GM12865 (cell line): ENCODE measurements at regions not wholly inside any gene's neighbourhood (a gene's known extent, or its start where the extent isn't known, plus 50 kb on each side); places are given as distances from the start of the nearest gene placed in this dataset.
"Not testable (repeated sequence)": the region's sequence is repeated elsewhere in the genome, so short reads cannot be mapped to it uniquely, and the experiment has no call there.

Experiments
- DNase-seq: peaks from one replicate; pipeline ENCODE4 v3.0.0; 2010; ENCODE audit warnings: low read depth
- H3K4me3 ChIP-seq: 2 replicates; pipeline ENCODE4 v1.5.1; 2011; ENCODE audit warnings: mild to moderate bottlenecking, low read depth, low read length, control low read depth
- CTCF ChIP-seq: IDR thresholded peaks from 2 replicates; pipeline ENCODE4 v1.5.1; 2011; ENCODE audit warnings: low read length, control low read depth, low read depth, inconsistent platforms; ENCODE audit not compliant: insufficient read depth; ENCODE audit errors: missing control alignments

GRCh38 chrX:25726539-25726938 is 411.6 kb upstream of the MAGEB18 start:
- no peak for DNase-seq
- no peak overlapping the region for H3K4me3 ChIP-seq
- TF ChIP-seq CTCF: no peak

- DNase-seq: no peak
- no peak for TF ChIP-seq CTCF
- H3K4me3 ChIP-seq: no peak overlapping the region
Observed at GRCh38 chrX:25733148-25733547, 405.0 kb upstream of the MAGEB18 start.

DNA sequence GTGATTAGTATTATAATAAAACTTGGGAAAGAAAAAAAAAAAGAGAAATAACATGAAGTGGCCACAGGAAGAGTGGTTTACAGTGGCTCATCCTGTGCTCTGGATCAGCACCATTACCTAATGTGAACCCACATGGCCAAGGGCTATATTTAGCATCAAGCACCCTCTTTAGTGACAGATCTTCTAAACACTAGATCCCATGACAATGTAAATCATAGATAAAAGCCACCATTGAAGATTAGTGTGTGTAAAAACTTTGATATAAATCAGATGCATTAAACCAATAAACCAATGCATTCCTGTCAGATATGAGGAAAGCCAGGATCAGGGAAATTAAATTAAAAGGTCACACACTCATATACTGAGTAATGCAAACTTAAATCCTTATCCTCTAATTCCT is 400.6 kb upstream of the MAGEB18 start:
- DNase-seq: no peak
- TF ChIP-seq CTCF: no peak
- H3K4me3 ChIP-seq: no peak overlapping the region

DNA sequence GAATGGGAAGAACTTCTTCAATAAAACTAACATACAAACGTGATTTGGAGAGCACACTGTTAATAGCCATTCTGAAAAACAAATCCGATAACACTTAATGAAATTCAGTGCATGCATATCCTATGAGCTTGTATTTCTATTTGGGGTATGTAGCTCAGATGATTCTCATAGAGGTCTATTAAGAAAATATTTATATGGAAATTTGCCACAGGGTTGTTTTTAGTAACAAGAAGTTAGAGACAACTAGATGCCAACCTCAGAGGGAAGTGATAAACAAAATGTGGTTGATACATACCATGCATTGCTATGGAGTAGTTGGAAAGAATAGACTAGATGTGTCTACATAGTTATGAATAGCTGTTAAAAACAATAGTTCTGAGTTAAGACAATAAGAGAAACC is 395.8 kb upstream of the MAGEB18 start:
- DNase-seq: no peak

DNA sequence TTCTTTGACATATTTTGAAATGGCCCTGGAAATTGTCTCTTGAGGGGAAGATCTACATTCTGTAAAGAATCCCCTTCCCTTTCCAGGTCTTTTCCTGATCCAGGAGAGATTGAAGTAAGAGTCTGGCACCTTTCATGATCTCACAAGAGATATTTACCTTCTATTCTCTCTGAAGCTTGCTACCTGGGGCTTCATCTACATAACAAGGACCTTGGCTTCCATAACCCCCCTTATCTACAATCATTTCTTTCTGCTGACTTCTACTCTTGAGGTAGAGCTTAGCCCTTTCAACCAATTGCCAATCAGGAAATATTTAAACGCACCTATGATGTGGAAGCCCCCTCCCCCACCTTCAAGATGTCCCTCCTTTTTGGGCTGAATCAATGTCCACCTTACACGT is 383.7 kb upstream of the MAGEB18 start:
- TF ChIP-seq CTCF: no peak
- DNase-seq: no peak

More for the DNA sequence above, 395.8 kb upstream of the MAGEB18 start:
- TF ChIP-seq CTCF: no peak
- H3K4me3 ChIP-seq: no peak overlapping the region

DNA sequence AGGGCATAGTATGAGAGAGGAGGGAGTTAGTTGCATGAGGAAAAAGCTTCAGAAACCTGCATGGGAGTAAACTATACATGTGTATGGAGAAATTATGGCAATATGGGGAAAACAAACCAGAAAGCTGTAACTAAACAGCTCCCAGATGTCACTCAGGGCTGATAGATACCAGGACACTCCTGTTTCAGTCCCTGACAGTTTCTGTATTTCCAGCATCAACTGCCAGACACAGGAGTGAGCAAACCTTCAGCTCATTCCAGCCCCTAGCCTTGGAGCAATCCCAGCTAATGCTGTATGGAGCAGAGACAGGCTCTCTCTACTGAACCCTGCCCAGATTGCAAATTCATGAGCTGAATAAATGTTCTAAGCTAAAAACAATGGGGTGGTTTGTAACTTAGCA is 382.9 kb upstream of the MAGEB18 start:
- H3K4me3 ChIP-seq: no peak overlapping the region
- TF ChIP-seq CTCF: no peak
- DNase-seq: no peak

More for the DNA sequence above, 383.7 kb upstream of the MAGEB18 start:
- H3K4me3 ChIP-seq: no peak overlapping the region

GRCh38 chrX:25762656-25763055 is 375.5 kb upstream of the MAGEB18 start:
- no peak for TF ChIP-seq CTCF

DNA sequence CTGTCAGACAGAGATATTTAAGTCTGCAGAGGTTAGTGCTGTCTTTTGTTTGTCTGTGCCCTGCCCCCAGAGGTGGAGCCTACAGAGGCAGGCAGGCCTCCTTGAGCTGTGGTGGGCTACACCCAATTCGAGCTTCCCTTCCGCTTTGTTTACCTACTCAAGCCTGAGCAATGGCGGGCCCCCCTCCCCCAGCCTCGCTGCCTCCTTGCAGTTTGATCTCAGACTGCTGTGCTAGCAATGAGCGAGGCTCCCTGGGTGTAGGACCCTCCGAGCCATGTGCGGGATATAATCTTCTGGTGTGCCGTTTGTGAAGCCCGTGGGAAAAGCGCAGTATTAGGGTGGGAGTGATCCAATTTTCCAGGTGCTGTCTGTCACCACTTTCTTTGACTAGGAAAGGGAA is 366.3 kb upstream of the MAGEB18 start:
- DNase-seq, H3K4me3 ChIP-seq: not testable (repeated sequence)

More at GRCh38 chrX:25762656-25763055, 375.5 kb upstream of the MAGEB18 start:
- no peak overlapping the region for H3K4me3 ChIP-seq
- no peak for DNase-seq

GRCh38 chrX:25797796-25798195 is 340.3 kb upstream of the MAGEB18 start:
- not testable (repeated sequence) for H3K4me3 ChIP-seq, DNase-seq
